Uterus (tissue), 3 donors: ENCODE measurements at regions not wholly inside any gene's neighbourhood (a gene's known extent, or its start where the extent isn't known, plus 50 kb on each side); places are given as distances from the start of the nearest gene placed in this dataset.

Experiments
- DNase-seq, 2 donors: peaks; one replicate each; pipeline ENCODE4 v3.0.0-alpha.2; 2019 to 2020
- H3K27ac ChIP-seq, 2 donors: fragments of 200-600 bp; sonication (generic); 1 replicate in 1 of 2; 2 replicates in 1 of 2; pipeline ENCODE4 v1.5.1; 2016 to 2018
- H3K27me3 ChIP-seq, 2 donors: fragments of 200-600 bp; sonication (generic); one replicate each; pipeline ENCODE4 v1.5.1; 2018 to 2019; ENCODE audit warnings: control low read depth in 1 of 2
- H3K36me3 ChIP-seq, 2 donors: fragments of 200-600 bp; sonication (generic); one replicate each; pipeline ENCODE4 v1.5.1; 2019; ENCODE audit warnings: control low read depth in 1 of 2
- H3K4me1 ChIP-seq, 2 donors: fragments of 200-600 bp; sonication (generic); one replicate each; pipeline ENCODE4 v1.5.1; 2018 to 2019; ENCODE audit warnings: control low read depth in 1 of 2
- H3K4me3 ChIP-seq, 2 donors: fragments of 200-600 bp; sonication (generic); 1 replicate in 1 of 2; 2 replicates in 1 of 2; pipeline ENCODE4 v1.5.1; 2018 to 2019; ENCODE audit warnings: mild to moderate bottlenecking in 1 of 2
- H3K9me3 ChIP-seq, 2 donors: fragments of 200-600 bp; sonication (generic); one replicate each; pipeline ENCODE4 v1.5.1; 2019; ENCODE audit warnings: control low read depth in 1 of 2
- POLR2A ChIP-seq, 2 donors: fragments of 450-650 bp; IDR thresholded peaks; one replicate each; pipeline ENCODE4 v1.6.1; 2016; ENCODE audit warnings: antibody characterized with exemption in 2 of 2, mild to moderate bottlenecking in 1 of 2, moderate library complexity in 1 of 2
- intact Hi-C: fragments of 100-400 bp; cut with DNase I; formaldehyde crosslinking; loops from one replicate; pipeline ENCODE4 v1.15.1; 2023; ENCODE audit warnings: low total_unique reads
- TF ChIP-seq, protein P1 (sequence below), 4 experiments: fragments of 200-600 bp in 2 of 4; fragments of 450-650 bp in 2 of 4; sonication (generic) in 2 of 4; IDR thresholded peaks; one replicate each; pipeline ENCODE4 v1.5.1; 2016 to 2019; ENCODE audit warnings: antibody characterized with exemption in 4 of 4, mild to moderate bottlenecking in 2 of 4, moderate library complexity in 1 of 4
- donor health status: DM: yes; HTN: yes; CAD: no.

DNA sequence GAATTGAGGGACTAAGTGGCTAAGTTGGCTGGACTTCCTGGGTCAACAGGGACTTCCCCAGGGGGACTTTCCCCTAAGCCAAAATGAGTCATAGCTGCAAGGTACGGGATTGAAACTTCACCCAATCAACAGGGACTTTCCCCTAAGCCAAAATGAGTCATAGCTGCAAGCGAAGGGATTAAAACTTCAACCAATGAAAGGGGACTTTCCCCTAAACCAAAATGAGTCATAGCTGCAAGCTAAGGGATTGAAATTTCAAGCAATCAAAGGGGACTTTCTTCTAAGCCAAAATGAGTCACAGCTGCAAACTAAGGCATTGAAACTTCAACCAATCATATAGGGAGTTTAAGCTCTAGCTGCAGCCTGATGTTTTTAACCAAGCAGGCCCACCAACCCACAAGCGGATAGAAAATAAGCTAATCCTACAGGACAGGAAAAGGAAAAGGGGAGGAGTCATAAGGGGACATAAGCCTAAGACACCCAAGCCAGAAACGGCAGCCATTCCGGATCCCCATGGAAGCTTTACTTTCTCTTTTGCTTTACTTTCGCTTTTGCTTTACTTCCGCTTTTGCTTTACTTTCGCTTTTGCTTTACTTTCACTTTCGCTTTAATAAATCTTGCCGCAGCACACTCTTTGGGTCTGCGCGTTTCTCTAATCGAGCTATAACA, 1375.4 kb upstream of the CELF4 start:
- H3K27me3 ChIP-seq, result no peaks in the 10 kb centered on the region
- H3K27ac ChIP-seq, result no peak overlapping the region
- TF ChIP-seq, protein P1, sequence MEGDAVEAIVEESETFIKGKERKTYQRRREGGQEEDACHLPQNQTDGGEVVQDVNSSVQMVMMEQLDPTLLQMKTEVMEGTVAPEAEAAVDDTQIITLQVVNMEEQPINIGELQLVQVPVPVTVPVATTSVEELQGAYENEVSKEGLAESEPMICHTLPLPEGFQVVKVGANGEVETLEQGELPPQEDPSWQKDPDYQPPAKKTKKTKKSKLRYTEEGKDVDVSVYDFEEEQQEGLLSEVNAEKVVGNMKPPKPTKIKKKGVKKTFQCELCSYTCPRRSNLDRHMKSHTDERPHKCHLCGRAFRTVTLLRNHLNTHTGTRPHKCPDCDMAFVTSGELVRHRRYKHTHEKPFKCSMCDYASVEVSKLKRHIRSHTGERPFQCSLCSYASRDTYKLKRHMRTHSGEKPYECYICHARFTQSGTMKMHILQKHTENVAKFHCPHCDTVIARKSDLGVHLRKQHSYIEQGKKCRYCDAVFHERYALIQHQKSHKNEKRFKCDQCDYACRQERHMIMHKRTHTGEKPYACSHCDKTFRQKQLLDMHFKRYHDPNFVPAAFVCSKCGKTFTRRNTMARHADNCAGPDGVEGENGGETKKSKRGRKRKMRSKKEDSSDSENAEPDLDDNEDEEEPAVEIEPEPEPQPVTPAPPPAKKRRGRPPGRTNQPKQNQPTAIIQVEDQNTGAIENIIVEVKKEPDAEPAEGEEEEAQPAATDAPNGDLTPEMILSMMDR (IDR thresholded peaks at IDR 0.05), result no peak
- no peak for TF ChIP-seq POLR2A (IDR thresholded peaks at IDR 0.05)
- H3K4me1 ChIP-seq, result no peaks in the 10 kb centered on the region
- no peaks in the 10 kb centered on the region for H3K9me3 ChIP-seq
- H3K4me3 ChIP-seq, result no peak overlapping the region
- no peak for DNase-seq
- intact Hi-C loops, result no loop called here
- H3K36me3 ChIP-seq, result no peaks in the 10 kb centered on the region

DNA sequence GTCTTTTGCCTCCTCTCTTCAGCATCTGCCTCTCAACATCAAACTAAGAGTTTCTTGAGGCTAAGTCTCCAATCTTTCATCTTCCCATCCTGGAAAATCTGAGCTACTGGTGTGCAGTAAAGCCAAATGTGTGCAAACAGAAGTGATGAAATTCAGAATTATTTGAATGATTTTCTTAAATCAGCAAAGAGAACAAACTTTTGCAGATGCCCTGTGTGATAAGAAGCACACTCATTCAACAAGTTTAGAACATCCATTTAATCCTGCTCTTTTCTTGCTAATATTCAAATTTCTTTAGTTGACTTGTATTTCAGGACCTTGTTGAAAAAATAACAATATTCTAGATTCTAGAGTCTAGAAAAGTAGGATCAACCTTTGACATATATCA, 1374.9 kb upstream of the CELF4 start:
- TF ChIP-seq, protein P1 (IDR thresholded peaks at IDR 0.05), result no peak
- TF ChIP-seq POLR2A (IDR thresholded peaks at IDR 0.05), result no peak
- Histone ChIP-seq H3K27me3 (no peaks in the 10 kb centered on the region), H3K4me3 (no peak overlapping the region), H3K4me1 (no peaks in the 10 kb centered on the region), H3K27ac (no peak overlapping the region), H3K9me3 (no peaks in the 10 kb centered on the region), H3K36me3 (no peaks in the 10 kb centered on the region)
- intact Hi-C loops, result no loop called here
- DNase-seq, result no peak

DNA sequence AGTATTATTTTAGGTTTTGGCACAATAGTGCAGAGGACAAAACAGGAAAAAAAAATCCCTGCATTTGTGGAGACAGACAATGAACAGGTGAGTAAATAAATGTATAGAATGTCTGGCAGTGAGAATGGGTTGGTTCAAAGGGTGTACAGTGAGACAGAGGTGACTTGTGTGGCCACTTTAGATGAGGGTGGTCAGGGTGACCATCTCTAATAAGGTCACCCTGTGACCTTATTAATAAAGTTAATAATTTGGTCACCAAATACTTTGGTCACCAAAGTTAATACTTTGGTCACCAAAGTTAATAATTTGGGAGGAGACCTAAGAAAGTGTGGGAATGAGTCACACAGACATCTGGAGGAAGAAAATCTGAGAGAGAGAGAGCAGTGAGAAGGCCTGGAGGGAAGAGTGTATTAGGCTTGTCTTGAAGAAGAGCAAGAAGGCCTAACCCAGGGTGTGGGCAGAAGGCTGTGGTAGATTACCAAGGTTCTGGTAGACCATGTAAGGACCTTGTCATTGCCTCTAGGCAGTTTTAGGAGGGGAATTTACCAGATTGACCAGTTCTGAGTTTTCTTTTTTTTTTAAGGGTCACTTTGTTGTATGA, 1368.4 kb upstream of the CELF4 start:
- Histone ChIP-seq H3K4me1 (no peaks in the 10 kb centered on the region), H3K27me3 (no peaks in the 10 kb centered on the region), H3K4me3 (no peak overlapping the region), H3K27ac (no peak overlapping the region), H3K9me3 (no peaks in the 10 kb centered on the region), H3K36me3 (no peaks in the 10 kb centered on the region)
- no peak for DNase-seq
- intact Hi-C loops, result no loop called here
- TF ChIP-seq POLR2A (IDR thresholded peaks at IDR 0.05), result no peak
- TF ChIP-seq, protein P1 (IDR thresholded peaks at IDR 0.05), result no peak

DNA sequence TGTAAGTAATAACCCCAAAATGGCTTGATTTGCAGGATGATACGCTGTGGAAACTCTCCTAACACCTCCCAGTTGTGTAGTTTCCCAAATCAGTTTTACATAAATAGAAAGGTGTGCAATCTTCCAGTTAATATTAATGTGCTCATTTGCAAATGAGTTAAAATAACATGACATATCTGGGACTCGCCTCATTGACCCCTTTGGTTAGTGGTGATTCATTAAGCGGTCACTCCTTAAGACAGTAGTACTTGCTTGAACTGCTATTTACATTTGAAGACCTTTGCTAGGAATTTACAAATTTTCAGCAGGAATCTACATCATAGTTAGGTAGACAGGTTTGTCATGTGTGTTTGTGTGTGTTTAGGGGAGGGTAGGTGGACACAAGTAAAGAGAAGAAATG, 1367.7 kb upstream of the CELF4 start:
- TF ChIP-seq, protein P1 (IDR thresholded peaks at IDR 0.05), result no peak
- TF ChIP-seq POLR2A (IDR thresholded peaks at IDR 0.05), result no peak
- intact Hi-C loops, result no loop called here
- Histone ChIP-seq H3K4me1 (no peaks in the 10 kb centered on the region), H3K4me3 (no peak overlapping the region), H3K27me3 (no peaks in the 10 kb centered on the region), H3K9me3 (no peaks in the 10 kb centered on the region), H3K27ac (no peak overlapping the region), H3K36me3 (no peaks in the 10 kb centered on the region)
- DNase-seq, result no peak

DNA sequence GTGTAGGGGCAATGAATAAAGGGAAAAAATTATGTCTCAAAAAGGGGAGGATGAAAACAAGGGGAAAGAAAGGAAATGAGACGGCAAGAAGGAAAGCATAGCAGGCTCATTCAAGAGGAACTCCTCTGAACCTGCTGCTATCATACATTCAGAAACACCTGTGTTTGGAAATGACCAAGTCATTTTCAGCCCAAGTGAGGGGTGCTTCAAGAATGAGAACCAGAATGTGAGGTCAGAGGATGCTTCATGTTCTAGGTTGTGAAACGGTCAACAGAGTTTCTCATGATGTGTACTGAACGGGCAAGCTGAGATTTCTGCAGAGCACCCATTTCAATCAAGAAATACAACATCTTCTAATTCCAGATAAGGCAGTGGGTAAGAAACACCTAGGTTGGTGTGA, 1367.2 kb upstream of the CELF4 start:
- Histone ChIP-seq H3K27ac (no peak overlapping the region), H3K4me1 (no peaks in the 10 kb centered on the region), H3K4me3 (no peak overlapping the region), H3K9me3 (no peaks in the 10 kb centered on the region), H3K36me3 (no peaks in the 10 kb centered on the region), H3K27me3 (no peaks in the 10 kb centered on the region)
- no peak for DNase-seq
- no peak for TF ChIP-seq POLR2A (IDR thresholded peaks at IDR 0.05)
- intact Hi-C loops, result no loop called here

DNA sequence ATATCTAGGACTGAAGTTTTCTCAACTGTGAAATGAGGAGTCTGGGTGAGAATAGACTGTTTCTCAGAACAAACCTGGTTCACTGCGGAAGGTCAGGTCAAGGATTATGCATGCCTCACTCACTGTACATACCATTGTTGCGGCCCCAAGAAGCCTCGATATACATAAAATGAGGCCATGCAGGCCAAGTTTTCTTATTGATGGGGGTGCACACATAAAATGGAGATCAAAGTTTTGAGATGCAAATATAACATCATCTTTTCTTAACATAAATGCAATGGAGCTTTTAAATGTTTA, 1366.1 kb upstream of the CELF4 start:
- no peaks in the 10 kb centered on the region for H3K27me3 ChIP-seq
- H3K4me3 ChIP-seq, result no peak overlapping the region
- no peak for TF ChIP-seq POLR2A (IDR thresholded peaks at IDR 0.05)
- TF ChIP-seq, protein P1 (IDR thresholded peaks at IDR 0.05), result no peak
- no peaks in the 10 kb centered on the region for H3K36me3 ChIP-seq
- H3K4me1 ChIP-seq, result no peaks in the 10 kb centered on the region
- H3K9me3 ChIP-seq, result no peaks in the 10 kb centered on the region
- no peak for DNase-seq
- intact Hi-C loops, result no loop called here
- no peak overlapping the region for H3K27ac ChIP-seq
